ENCODE measurements at regions not wholly inside any gene's neighbourhood (a gene's known extent, or its start where the extent isn't known, plus 50 kb on each side); places are given as distances from the start of the nearest gene placed in this dataset.

GRCh38 chr9:85151162-85151561, 481.6 kb downstream of the NTRK2 start:
- H3K4me3 ChIP-seq (ENCODE audit: insufficient read depth, low read depth, low read length) = no peak overlapping the region
- no peak overlapping the region for H3K27ac ChIP-seq (ENCODE audit: insufficient read depth, low read depth, low read length, poor library complexity, severe bottlenecking)
- no peaks in the 10 kb centered on the region for H3K4me1 ChIP-seq (ENCODE audit: control insufficient read depth, insufficient read depth, low read length)
- H3K9me3 ChIP-seq (ENCODE audit: control insufficient read depth, low read length) = no peaks in the 10 kb centered on the region
- WGBS, 2 experiments = 93 to 94% methylated on average over 2 to 3 of the region's 3 CpGs
- H3K27me3 ChIP-seq (ENCODE audit: control insufficient read depth, insufficient read depth, low read length, poor library complexity, severe bottlenecking) = no peaks in the 10 kb centered on the region
- H3K36me3 ChIP-seq (ENCODE audit: control insufficient read depth, insufficient read depth, low read length) = no peaks in the 10 kb centered on the region

- Histone ChIP-seq H3K36me3 (ENCODE audit: control insufficient read depth, insufficient read depth, low read length) (no peaks in the 10 kb centered on the region), H3K4me1 (ENCODE audit: control insufficient read depth, insufficient read depth, low read length) (no peaks in the 10 kb centered on the region), H3K27me3 (ENCODE audit: control insufficient read depth, insufficient read depth, low read length, poor library complexity, severe bottlenecking) (no peaks in the 10 kb centered on the region), H3K4me3 (ENCODE audit: insufficient read depth, low read depth, low read length) (no peak overlapping the region), H3K9me3 (ENCODE audit: control insufficient read depth, low read length) (no peaks in the 10 kb centered on the region), H3K27ac (ENCODE audit: insufficient read depth, low read depth, low read length, poor library complexity, severe bottlenecking) (no peak overlapping the region)
- WGBS, 2 experiments = 97% methylated on average over 4 of the region's 4 CpGs
Observed at GRCh38 chr9:85147046-85147640, 477.6 kb downstream of the NTRK2 start.

GRCh38 chr9:85142968-85143367, 473.4 kb downstream of the NTRK2 start:
- no peaks in the 10 kb centered on the region for H3K4me1 ChIP-seq (ENCODE audit: control insufficient read depth, insufficient read depth, low read length)
- H3K27ac ChIP-seq (ENCODE audit: insufficient read depth, low read depth, low read length, poor library complexity, severe bottlenecking) = no peak overlapping the region
- no peaks in the 10 kb centered on the region for H3K36me3 ChIP-seq (ENCODE audit: control insufficient read depth, insufficient read depth, low read length)
- H3K4me3 ChIP-seq (ENCODE audit: insufficient read depth, low read depth, low read length) = no peak overlapping the region
- WGBS, 2 experiments = 86 to 88% methylated on average over 1 of the region's 1 CpG
- H3K27me3 ChIP-seq (ENCODE audit: control insufficient read depth, insufficient read depth, low read length, poor library complexity, severe bottlenecking) = no peaks in the 10 kb centered on the region
- H3K9me3 ChIP-seq (ENCODE audit: control insufficient read depth, low read length) = no peaks in the 10 kb centered on the region

- Histone ChIP-seq H3K9me3 (ENCODE audit: control insufficient read depth, low read length) (no peaks in the 10 kb centered on the region), H3K4me3 (ENCODE audit: insufficient read depth, low read depth, low read length) (no peak overlapping the region), H3K4me1 (ENCODE audit: control insufficient read depth, insufficient read depth, low read length) (no peaks in the 10 kb centered on the region), H3K27me3 (ENCODE audit: control insufficient read depth, insufficient read depth, low read length, poor library complexity, severe bottlenecking) (no peaks in the 10 kb centered on the region), H3K36me3 (ENCODE audit: control insufficient read depth, insufficient read depth, low read length) (no peaks in the 10 kb centered on the region), H3K27ac (ENCODE audit: insufficient read depth, low read depth, low read length, poor library complexity, severe bottlenecking) (no peak overlapping the region)
- 92 to 94% methylated on average over 4 of the region's 4 CpGs for WGBS, 2 experiments
Observed at GRCh38 chr9:85142496-85142911, 473.0 kb downstream of the NTRK2 start.

- 92 to 94% methylated on average over 5 of the region's 5 CpGs for WGBS, 2 experiments
- H3K27ac ChIP-seq (ENCODE audit: insufficient read depth, low read depth, low read length, poor library complexity, severe bottlenecking) = no peak overlapping the region
Observed at GRCh38 chr9:85137696-85138095, 468.2 kb downstream of the NTRK2 start.

GRCh38 chr9:85136987-85137386, 467.5 kb downstream of the NTRK2 start:
- H3K4me1 ChIP-seq (ENCODE audit: control insufficient read depth, insufficient read depth, low read length) = no peaks in the 10 kb centered on the region
- 91 to 96% methylated on average over 7 of the region's 7 CpGs for WGBS, 2 experiments
- no peaks in the 10 kb centered on the region for H3K36me3 ChIP-seq (ENCODE audit: control insufficient read depth, insufficient read depth, low read length)
- no peak overlapping the region for H3K4me3 ChIP-seq (ENCODE audit: insufficient read depth, low read depth, low read length)
- H3K27ac ChIP-seq (ENCODE audit: insufficient read depth, low read depth, low read length, poor library complexity, severe bottlenecking) = no peak overlapping the region
- H3K9me3 ChIP-seq (ENCODE audit: control insufficient read depth, low read length) = no peaks in the 10 kb centered on the region
- H3K27me3 ChIP-seq (ENCODE audit: control insufficient read depth, insufficient read depth, low read length, poor library complexity, severe bottlenecking) = no peaks in the 10 kb centered on the region

More at GRCh38 chr9:85137696-85138095, 468.2 kb downstream of the NTRK2 start:
- H3K9me3 ChIP-seq (ENCODE audit: control insufficient read depth, low read length) = no peaks in the 10 kb centered on the region
- H3K4me3 ChIP-seq (ENCODE audit: insufficient read depth, low read depth, low read length) = no peak overlapping the region
- no peaks in the 10 kb centered on the region for H3K4me1 ChIP-seq (ENCODE audit: control insufficient read depth, insufficient read depth, low read length)
- H3K36me3 ChIP-seq (ENCODE audit: control insufficient read depth, insufficient read depth, low read length) = no peaks in the 10 kb centered on the region
- H3K27me3 ChIP-seq (ENCODE audit: control insufficient read depth, insufficient read depth, low read length, poor library complexity, severe bottlenecking) = no peaks in the 10 kb centered on the region

- no peak overlapping the region for H3K27ac ChIP-seq (ENCODE audit: insufficient read depth, low read depth, low read length, poor library complexity, severe bottlenecking)
- H3K27me3 ChIP-seq (ENCODE audit: control insufficient read depth, insufficient read depth, low read length, poor library complexity, severe bottlenecking) = no peaks in the 10 kb centered on the region
Observed at GRCh38 chr9:85136507-85136906, 467.0 kb downstream of the NTRK2 start.

GRCh38 chr9:85130764-85131163, 461.2 kb downstream of the NTRK2 start:
- no peaks in the 10 kb centered on the region for H3K36me3 ChIP-seq (ENCODE audit: control insufficient read depth, insufficient read depth, low read length)
- no peak overlapping the region for H3K4me3 ChIP-seq (ENCODE audit: insufficient read depth, low read depth, low read length)
- H3K27ac ChIP-seq (ENCODE audit: insufficient read depth, low read depth, low read length, poor library complexity, severe bottlenecking) = no peak overlapping the region
- WGBS, 2 experiments = 97 to 100% methylated on average over 3 of the region's 3 CpGs
- H3K4me1 ChIP-seq (ENCODE audit: control insufficient read depth, insufficient read depth, low read length) = no peaks in the 10 kb centered on the region
- H3K9me3 ChIP-seq (ENCODE audit: control insufficient read depth, low read length) = no peaks in the 10 kb centered on the region
- no peaks in the 10 kb centered on the region for H3K27me3 ChIP-seq (ENCODE audit: control insufficient read depth, insufficient read depth, low read length, poor library complexity, severe bottlenecking)

More at GRCh38 chr9:85136507-85136906, 467.0 kb downstream of the NTRK2 start:
- H3K4me1 ChIP-seq (ENCODE audit: control insufficient read depth, insufficient read depth, low read length) = no peaks in the 10 kb centered on the region
- H3K36me3 ChIP-seq (ENCODE audit: control insufficient read depth, insufficient read depth, low read length) = no peaks in the 10 kb centered on the region
- H3K4me3 ChIP-seq (ENCODE audit: insufficient read depth, low read depth, low read length) = no peak overlapping the region
- H3K9me3 ChIP-seq (ENCODE audit: control insufficient read depth, low read length) = no peaks in the 10 kb centered on the region

- H3K4me3 ChIP-seq (ENCODE audit: insufficient read depth, low read depth, low read length) = no peak overlapping the region
- H3K27ac ChIP-seq (ENCODE audit: insufficient read depth, low read depth, low read length, poor library complexity, severe bottlenecking) = no peak overlapping the region
- whole genome bisulfite sequencing, 2 experiments = 91 to 98% methylated on average over 2 of the region's 2 CpGs
- H3K27me3 ChIP-seq (ENCODE audit: control insufficient read depth, insufficient read depth, low read length, poor library complexity, severe bottlenecking) = no peaks in the 10 kb centered on the region
- no peaks in the 10 kb centered on the region for H3K9me3 ChIP-seq (ENCODE audit: control insufficient read depth, low read length)
- no peaks in the 10 kb centered on the region for H3K4me1 ChIP-seq (ENCODE audit: control insufficient read depth, insufficient read depth, low read length)
- no peaks in the 10 kb centered on the region for H3K36me3 ChIP-seq (ENCODE audit: control insufficient read depth, insufficient read depth, low read length)
Observed at GRCh38 chr9:85130260-85130659, 460.7 kb downstream of the NTRK2 start.

GRCh38 chr9:85129514-85129913, 460.0 kb downstream of the NTRK2 start:
- Histone ChIP-seq H3K27ac (ENCODE audit: insufficient read depth, low read depth, low read length, poor library complexity, severe bottlenecking) (no peak overlapping the region), H3K9me3 (ENCODE audit: control insufficient read depth, low read length) (no peaks in the 10 kb centered on the region), H3K27me3 (ENCODE audit: control insufficient read depth, insufficient read depth, low read length, poor library complexity, severe bottlenecking) (no peaks in the 10 kb centered on the region), H3K36me3 (ENCODE audit: control insufficient read depth, insufficient read depth, low read length) (no peaks in the 10 kb centered on the region), H3K4me3 (ENCODE audit: insufficient read depth, low read depth, low read length) (no peak overlapping the region), H3K4me1 (ENCODE audit: control insufficient read depth, insufficient read depth, low read length) (no peaks in the 10 kb centered on the region)
- 43% methylated on average over 2 of the region's 2 CpGs for WGBS, 2 experiments
